Transverse colon (tissue), 4 donors: ENCODE measurements at regions not wholly inside any gene's neighbourhood (a gene's known extent, or its start where the extent isn't known, plus 50 kb on each side); places are given as distances from the start of the nearest gene placed in this dataset.

Source experiments
- CTCF ChIP-seq, 5 experiments: fragments of 200-600 bp in 3 of 5; fragments of 450-650 bp in 2 of 5; sonication (generic) in 3 of 5; IDR thresholded peaks; 1 replicate in 2 of 5; 2 replicates in 3 of 5; pipeline ENCODE4 v1.5.1; 2016 to 2017; ENCODE audit warnings: antibody characterized with exemption in 5 of 5, inconsistent platforms in 3 of 5, mild to moderate bottlenecking in 2 of 5, moderate library complexity in 1 of 5
- EP300 ChIP-seq: sonication (generic); formaldehyde crosslinking; IDR thresholded peaks from one replicate; pipeline ENCODE4 v1.6.1; 2017; ENCODE audit warnings: antibody characterized with exemption, low read depth
- POLR2A ChIP-seq: fragments of 450-650 bp; IDR thresholded peaks from one replicate; pipeline ENCODE4 v1.6.1; 2016; ENCODE audit warnings: antibody characterized with exemption, mild to moderate bottlenecking, moderate library complexity
- POLR2AphosphoS5 ChIP-seq, 3 donors: sonication (generic); formaldehyde crosslinking; IDR thresholded peaks; one replicate each; pipeline ENCODE4 v1.6.1; 2016; ENCODE audit warnings: antibody characterized with exemption in 3 of 3

- no peak for TF ChIP-seq CTCF (IDR thresholded peaks at IDR 0.05)
- TF ChIP-seq POLR2AphosphoS5 (IDR thresholded peaks at IDR 0.05) = no peak
- no peak for TF ChIP-seq POLR2A
- TF ChIP-seq EP300 = no peak
Measured at GRCh38 chr20:20765696-20766365, 53.4 kb upstream of the RALGAPA2 start.
